ENCODE measurements at regions not wholly inside any gene's neighbourhood (a gene's known extent, or its start where the extent isn't known, plus 50 kb on each side); places are given as distances from the start of the nearest gene placed in this dataset.

DNA sequence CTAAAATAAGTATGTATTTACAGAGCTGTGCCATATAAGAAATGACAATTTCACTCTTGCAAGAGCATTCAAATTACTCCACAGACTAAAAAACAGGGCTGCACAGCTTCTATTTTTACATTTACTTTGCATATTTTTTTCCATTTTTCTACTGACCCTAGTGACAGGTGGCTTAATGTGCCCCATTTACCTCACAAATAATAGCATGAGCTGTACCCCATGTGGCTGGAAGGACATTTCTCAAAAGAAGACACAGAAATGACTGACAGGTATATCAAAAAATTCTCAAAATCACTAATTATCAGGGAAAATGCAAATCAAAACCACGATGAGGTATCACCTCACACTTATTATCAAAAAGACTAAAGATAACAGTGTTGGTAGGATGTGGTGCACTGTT, 1128.6 kb downstream of the SLC16A7 start (continued):
- TF ChIP-seq OSR2 (tag by site-specific recombination; IDR thresholded peaks at IDR 0.05) (no peak), GLI4 (tag by site-specific recombination; IDR thresholded peaks at IDR 0.05) (no peak)
- TF ChIP-seq, protein P1, sequence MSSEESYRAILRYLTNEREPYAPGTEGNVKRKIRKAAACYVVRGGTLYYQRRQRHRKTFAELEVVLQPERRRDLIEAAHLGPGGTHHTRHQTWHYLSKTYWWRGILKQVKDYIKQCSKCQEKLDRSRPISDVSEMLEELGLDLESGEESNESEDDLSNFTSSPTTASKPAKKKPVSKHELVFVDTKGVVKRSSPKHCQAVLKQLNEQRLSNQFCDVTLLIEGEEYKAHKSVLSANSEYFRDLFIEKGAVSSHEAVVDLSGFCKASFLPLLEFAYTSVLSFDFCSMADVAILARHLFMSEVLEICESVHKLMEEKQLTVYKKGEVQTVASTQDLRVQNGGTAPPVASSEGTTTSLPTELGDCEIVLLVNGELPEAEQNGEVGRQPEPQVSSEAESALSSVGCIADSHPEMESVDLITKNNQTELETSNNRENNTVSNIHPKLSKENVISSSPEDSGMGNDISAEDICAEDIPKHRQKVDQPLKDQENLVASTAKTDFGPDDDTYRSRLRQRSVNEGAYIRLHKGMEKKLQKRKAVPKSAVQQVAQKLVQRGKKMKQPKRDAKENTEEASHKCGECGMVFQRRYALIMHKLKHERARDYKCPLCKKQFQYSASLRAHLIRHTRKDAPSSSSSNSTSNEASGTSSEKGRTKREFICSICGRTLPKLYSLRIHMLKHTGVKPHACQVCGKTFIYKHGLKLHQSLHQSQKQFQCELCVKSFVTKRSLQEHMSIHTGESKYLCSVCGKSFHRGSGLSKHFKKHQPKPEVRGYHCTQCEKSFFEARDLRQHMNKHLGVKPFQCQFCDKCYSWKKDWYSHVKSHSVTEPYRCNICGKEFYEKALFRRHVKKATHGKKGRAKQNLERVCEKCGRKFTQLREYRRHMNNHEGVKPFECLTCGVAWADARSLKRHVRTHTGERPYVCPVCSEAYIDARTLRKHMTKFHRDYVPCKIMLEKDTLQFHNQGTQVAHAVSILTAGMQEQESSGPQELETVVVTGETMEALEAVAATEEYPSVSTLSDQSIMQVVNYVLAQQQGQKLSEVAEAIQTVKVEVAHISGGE (tag by site-specific recombination; conservative IDR thresholded peaks at IDR 0.05; ENCODE audit: low read depth): no peak
- TF ChIP-seq, protein P2, sequence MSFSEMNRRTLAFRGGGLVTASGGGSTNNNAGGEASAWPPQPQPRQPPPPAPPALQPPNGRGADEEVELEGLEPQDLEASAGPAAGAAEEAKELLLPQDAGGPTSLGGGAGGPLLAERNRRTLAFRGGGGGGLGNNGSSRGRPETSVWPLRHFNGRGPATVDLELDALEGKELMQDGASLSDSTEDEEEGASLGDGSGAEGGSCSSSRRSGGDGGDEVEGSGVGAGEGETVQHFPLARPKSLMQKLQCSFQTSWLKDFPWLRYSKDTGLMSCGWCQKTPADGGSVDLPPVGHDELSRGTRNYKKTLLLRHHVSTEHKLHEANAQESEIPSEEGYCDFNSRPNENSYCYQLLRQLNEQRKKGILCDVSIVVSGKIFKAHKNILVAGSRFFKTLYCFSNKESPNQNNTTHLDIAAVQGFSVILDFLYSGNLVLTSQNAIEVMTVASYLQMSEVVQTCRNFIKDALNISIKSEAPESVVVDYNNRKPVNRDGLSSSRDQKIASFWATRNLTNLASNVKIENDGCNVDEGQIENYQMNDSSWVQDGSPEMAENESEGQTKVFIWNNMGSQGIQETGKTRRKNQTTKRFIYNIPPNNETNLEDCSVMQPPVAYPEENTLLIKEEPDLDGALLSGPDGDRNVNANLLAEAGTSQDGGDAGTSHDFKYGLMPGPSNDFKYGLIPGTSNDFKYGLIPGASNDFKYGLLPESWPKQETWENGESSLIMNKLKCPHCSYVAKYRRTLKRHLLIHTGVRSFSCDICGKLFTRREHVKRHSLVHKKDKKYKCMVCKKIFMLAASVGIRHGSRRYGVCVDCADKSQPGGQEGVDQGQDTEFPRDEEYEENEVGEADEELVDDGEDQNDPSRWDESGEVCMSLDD (tag by site-specific recombination; IDR thresholded peaks at IDR 0.05): no peak

DNA sequence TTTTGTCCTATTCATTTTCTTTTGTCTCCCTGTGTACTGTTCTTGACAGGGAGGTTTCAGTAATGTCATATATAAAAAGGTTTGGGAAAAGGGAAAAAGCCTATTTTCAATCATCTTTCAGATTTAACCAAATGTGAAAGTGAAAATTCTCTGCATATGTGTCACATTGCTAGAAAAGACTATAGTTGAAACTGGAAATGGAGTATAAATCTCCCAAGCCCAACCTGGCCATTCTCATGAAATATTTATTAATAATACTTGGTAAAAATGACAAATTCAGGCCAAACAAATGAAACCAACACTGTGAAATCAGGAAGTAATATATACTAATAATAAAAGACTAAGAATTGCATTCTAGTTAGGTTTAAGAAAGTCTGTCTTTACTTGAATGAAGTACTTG, 1129.2 kb downstream of the SLC16A7 start:
- Histone ChIP-seq H3K27ac (ENCODE audit: extremely low read depth, low read depth, low read length) (no peak overlapping the region), H3K9me3 (ENCODE audit: control insufficient read depth, insufficient read depth, low read depth, low read length) (no peaks in the 10 kb centered on the region), H3K4me1 (ENCODE audit: control insufficient read depth, insufficient read depth, low read length) (no peaks in the 10 kb centered on the region), H3K36me3 (ENCODE audit: control insufficient read depth in 2 of 2, insufficient read depth in 1 of 2, low read length in 2 of 2) (no peaks in the 10 kb centered on the region), H3K4me3 (ENCODE audit: low read depth, low read length) (no peak overlapping the region)
- no peak for TF ChIP-seq OSR2 (tag by site-specific recombination; IDR thresholded peaks at IDR 0.05)
- no peak for TF ChIP-seq TCF7L2 (IDR thresholded peaks at IDR 0.05; ENCODE audit: borderline replicate concordance, low read depth, low read length)
- no peak for TF ChIP-seq ZNF785 (tag by site-specific recombination; IDR thresholded peaks at IDR 0.05)
- TF ChIP-seq ZNF629 (tag by site-specific recombination; IDR thresholded peaks at IDR 0.05): no peak
- no peak for TF ChIP-seq ZNF23 (tag by site-specific recombination; IDR thresholded peaks at IDR 0.05; ENCODE audit: borderline replicate concordance)
- no peak for TF ChIP-seq YY1 (tag by site-specific recombination; IDR thresholded peaks at IDR 0.05)
- TF ChIP-seq ZNF670 (tag by site-specific recombination; IDR thresholded peaks at IDR 0.05; ENCODE audit: low read depth): no peak
- TF ChIP-seq ZNF423 (tag by site-specific recombination; IDR thresholded peaks at IDR 0.05): no peak
- TF ChIP-seq ZNF335 (tag by site-specific recombination; conservative IDR thresholded peaks at IDR 0.05): no peak
- TF ChIP-seq ZBTB1 (tag by site-specific recombination; IDR thresholded peaks at IDR 0.05): no peak
- TF ChIP-seq, protein P3, sequence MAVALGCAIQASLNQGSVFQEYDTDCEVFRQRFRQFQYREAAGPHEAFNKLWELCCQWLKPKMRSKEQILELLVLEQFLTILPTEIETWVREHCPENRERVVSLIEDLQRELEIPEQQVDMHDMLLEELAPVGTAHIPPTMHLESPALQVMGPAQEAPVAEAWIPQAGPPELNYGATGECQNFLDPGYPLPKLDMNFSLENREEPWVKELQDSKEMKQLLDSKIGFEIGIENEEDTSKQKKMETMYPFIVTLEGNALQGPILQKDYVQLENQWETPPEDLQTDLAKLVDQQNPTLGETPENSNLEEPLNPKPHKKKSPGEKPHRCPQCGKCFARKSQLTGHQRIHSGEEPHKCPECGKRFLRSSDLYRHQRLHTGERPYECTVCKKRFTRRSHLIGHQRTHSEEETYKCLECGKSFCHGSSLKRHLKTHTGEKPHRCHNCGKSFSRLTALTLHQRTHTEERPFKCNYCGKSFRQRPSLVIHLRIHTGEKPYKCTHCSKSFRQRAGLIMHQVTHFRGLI (tag by site-specific recombination; IDR thresholded peaks at IDR 0.05): no peak
- no peak for TF ChIP-seq ZBTB17 (tag by site-specific recombination; IDR thresholded peaks at IDR 0.05)
- no peak for TF ChIP-seq ZNF660 (tag by site-specific recombination; IDR thresholded peaks at IDR 0.05)
- ChIA-PET POLR2A (no interaction called here), CTCF (no interaction called here)

DNA sequence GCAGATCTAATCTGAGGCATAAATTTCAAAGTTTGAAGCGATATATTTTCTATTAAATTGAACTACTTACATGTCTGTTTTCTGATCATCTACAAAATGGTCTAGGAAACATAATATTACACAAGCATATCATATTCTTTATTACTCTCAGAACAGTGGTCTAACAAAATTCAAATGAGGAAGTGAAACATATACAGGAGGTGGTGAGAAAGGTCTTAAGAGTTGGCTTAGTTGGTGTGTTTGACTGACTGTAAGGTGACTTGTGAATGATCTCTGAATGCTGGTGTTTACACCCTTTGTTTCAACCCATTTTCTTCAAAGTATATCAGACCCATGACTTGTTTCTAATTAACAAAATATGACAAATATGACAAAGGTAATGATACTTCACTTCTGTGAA, 1156.8 kb downstream of the SLC16A7 start:
- CTCF ChIA-PET: no interaction called here
- no peak for TF ChIP-seq RBAK (tag by site-specific recombination; IDR thresholded peaks at IDR 0.05)
- no peak for TF ChIP-seq MYNN (tag by site-specific recombination; IDR thresholded peaks at IDR 0.05; ENCODE audit: borderline replicate concordance)
- no peak for TF ChIP-seq SCRT2 (tag by site-specific recombination; IDR thresholded peaks at IDR 0.05)
- TF ChIP-seq ZNF621 (tag by site-specific recombination; IDR thresholded peaks at IDR 0.05): no peak
- H3K27ac ChIP-seq (ENCODE audit: extremely low read depth, low read depth, low read length): no peak overlapping the region
- no peak overlapping the region for H3K4me3 ChIP-seq (ENCODE audit: low read depth, low read length)
- H3K9me3 ChIP-seq (ENCODE audit: control insufficient read depth, insufficient read depth, low read depth, low read length): no peaks in the 10 kb centered on the region
- POLR2A ChIA-PET: no interaction called here
- H3K36me3 ChIP-seq (ENCODE audit: control insufficient read depth in 2 of 2, insufficient read depth in 1 of 2, low read length in 2 of 2): no peaks in the 10 kb centered on the region
- no peaks in the 10 kb centered on the region for H3K4me1 ChIP-seq (ENCODE audit: control insufficient read depth, insufficient read depth, low read length)

Measured in HEK293 (cell line).